Fibroblast of mammary gland (primary cell): ENCODE measurements at regions not wholly inside any gene's neighbourhood (a gene's known extent, or its start where the extent isn't known, plus 50 kb on each side); places are given as distances from the start of the nearest gene placed in this dataset.
A peak's percentile ranks its signal among the peaks of the same experiment; 100 is the strongest.

Source experiments
- DNase-seq: peaks from one replicate; pipeline ENCODE4 v3.0.0-alpha.2; 2010; ENCODE audit warnings: low read depth
- H3K4me3 ChIP-seq: 2 replicates; pipeline ENCODE4 v1.5.1; 2011; ENCODE audit warnings: low read depth, mild to moderate bottlenecking, low read length, moderate library complexity; ENCODE audit not compliant: control insufficient read depth
- CTCF ChIP-seq: conservative IDR thresholded peaks from 2 replicates; pipeline ENCODE4 v1.5.1; 2011; ENCODE audit warnings: low read depth, low read length, inconsistent platforms; ENCODE audit not compliant: control insufficient read depth, insufficient read depth

DNA sequence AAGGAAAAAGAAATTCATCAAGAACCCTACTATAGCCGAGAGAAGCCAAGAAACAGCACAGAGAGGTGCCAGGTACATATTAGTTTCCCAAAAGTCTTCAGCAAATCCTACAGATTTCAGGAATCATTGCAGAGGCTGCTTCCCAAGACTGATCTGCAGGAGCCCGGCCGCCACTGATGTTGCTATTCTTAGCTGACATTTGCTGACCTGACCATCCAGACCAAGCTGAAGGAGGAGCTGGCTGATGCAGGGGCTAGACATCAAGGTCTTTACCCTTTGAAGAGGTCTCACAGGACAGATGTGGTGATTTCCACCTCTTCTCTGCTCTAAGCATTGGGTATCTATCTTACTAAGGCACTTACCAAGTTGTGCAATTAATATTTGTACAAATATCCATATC lies 444.8 kb upstream of the SOX5 start:
- DNase-seq: no peak
- no peak for TF ChIP-seq CTCF
- H3K4me3 ChIP-seq: no peak overlapping the region

DNA sequence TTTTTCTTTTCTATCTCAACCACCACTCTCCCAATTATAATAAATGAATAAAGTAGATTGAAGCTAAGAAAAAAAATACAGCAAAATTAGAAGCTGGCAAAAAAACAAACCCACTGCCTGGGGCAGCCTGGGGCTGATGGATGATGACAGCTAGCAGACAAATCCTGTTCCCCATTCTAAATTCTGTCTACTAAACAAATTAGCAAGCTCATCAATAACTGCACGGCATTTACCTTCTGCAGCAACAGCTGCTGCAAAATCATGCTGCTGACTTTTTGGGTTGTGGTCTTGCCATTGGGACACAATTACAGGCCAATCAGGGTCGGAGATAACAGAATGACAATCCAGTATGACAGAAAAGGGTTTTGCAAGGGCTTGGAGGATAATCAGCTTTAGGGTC lies 443.6 kb upstream of the SOX5 start:
- TF ChIP-seq CTCF: no peak
- no peak for DNase-seq
- no peak overlapping the region for H3K4me3 ChIP-seq

DNA sequence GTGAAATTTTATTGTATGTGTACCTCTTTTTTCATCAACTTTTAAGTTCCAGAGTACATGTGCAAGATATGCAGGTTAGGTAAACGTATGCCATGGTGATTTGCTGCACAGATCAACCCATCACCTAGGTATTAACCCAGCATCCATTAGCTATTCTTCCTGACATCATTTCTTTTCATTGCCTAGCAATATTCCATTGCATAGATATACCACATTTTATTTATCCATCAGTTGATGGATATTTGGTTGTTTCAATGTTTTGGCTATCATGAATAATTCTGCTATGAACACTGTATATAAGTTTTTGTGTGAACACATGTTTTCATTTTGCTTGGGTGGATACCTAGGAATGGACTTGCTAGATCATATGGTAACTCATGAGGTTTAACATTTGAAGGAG lies 439.9 kb upstream of the SOX5 start:
- H3K4me3 ChIP-seq: no peak overlapping the region
- TF ChIP-seq CTCF: no peak

GRCh38 chr12:24387381-24387780 lies 437.9 kb upstream of the SOX5 start:
- TF ChIP-seq CTCF: no peak
- no peak for DNase-seq
- no peak overlapping the region for H3K4me3 ChIP-seq

More for the DNA sequence above, 439.9 kb upstream of the SOX5 start:
- DNase-seq: no peak

GRCh38 chr12:24386836-24387235 lies 437.4 kb upstream of the SOX5 start:
- DNase-seq: no peak
- no peak overlapping the region for H3K4me3 ChIP-seq
- no peak for TF ChIP-seq CTCF

- no peak for DNase-seq
- no peak for TF ChIP-seq CTCF
- H3K4me3 ChIP-seq: no peak overlapping the region
These were observed 432.3 kb upstream of the SOX5 start for GRCh38 chr12:24381790-24382189.

DNA sequence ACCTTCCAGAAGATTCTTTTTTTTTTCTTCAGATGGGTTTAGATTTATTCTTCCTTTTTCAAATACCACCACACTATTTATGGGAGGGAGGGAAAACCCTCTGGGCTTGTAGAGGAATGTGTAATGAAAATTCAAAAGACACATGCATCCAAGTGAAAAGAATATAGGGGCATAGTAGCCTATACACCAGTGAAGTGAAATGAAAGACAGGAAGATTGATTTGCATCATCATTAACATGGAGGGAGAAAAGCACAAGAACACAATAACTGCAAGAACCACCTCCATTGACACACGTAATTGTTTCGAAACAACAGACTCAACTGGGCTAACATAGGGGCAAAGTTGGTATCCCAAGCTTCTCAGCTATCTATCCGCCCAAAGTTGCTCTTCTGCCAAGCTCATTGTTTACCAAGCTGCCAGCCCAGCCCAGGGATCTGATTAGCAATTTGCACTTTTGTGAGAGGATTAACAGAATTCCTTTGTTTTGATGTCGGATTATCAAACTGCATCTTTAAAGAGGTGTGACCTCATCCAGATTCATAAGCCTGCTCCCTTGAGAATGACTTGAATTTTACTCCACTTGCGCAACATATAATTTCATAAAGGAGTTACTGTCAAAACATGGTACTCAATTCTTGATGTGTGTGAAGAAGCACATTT lies 430.5 kb upstream of the SOX5 start:
- H3K4me3 ChIP-seq: no peak overlapping the region
- peak; percentile 45 for DNase-seq
- no peak for TF ChIP-seq CTCF
